ENCODE measurements at regions not wholly inside any gene's neighbourhood (a gene's known extent, or its start where the extent isn't known, plus 50 kb on each side); places are given as distances from the start of the nearest gene placed in this dataset.

- TF ChIP-seq CTCF (IDR thresholded peaks at IDR 0.05) = no peak
- TF ChIP-seq POLR2A (IDR thresholded peaks at IDR 0.05) = no peak
These were observed 221.6 kb downstream of the C12orf75 start for GRCh38 chr12:105552056-105552455.
